GM21576 (cell line): ENCODE measurements at regions not wholly inside any gene's neighbourhood (a gene's known extent, or its start where the extent isn't known, plus 50 kb on each side); places are given as distances from the start of the nearest gene placed in this dataset.

Experiments used
- ATAC-seq: cut with Tn5 transposase; IDR thresholded peaks from one replicate; pipeline ENCODE4 v1.9.1; 2021; ENCODE audit warnings: mild to moderate bottlenecking, moderate library complexity; ENCODE audit not compliant: unreplicated experiment

GRCh38 chr10:123449234-123449962, 216.8 kb upstream of the GPR26 start:
- no peak for ATAC-seq

- no peak for ATAC-seq
Measured at GRCh38 chr10:123450956-123451605, 215.1 kb upstream of the GPR26 start.

- ATAC-seq: no peak
Measured at GRCh38 chr10:123451618-123452245, 214.4 kb upstream of the GPR26 start.

- no peak for ATAC-seq
Measured at GRCh38 chr10:123454987-123455386, 211.2 kb upstream of the GPR26 start.

GRCh38 chr10:123455861-123456260, 210.3 kb upstream of the GPR26 start:
- ATAC-seq: no peak

- no peak for ATAC-seq
Measured at GRCh38 chr10:123458933-123459332, 207.2 kb upstream of the GPR26 start.

GRCh38 chr10:123459371-123460091, 206.6 kb upstream of the GPR26 start:
- ATAC-seq: no peak

- ATAC-seq: no peak
Measured at GRCh38 chr10:123462246-123462645, 203.9 kb upstream of the GPR26 start.

- no peak for ATAC-seq
Measured at GRCh38 chr10:123462756-123463155, 203.4 kb upstream of the GPR26 start.

GRCh38 chr10:123463181-123463580, 203.0 kb upstream of the GPR26 start:
- no peak for ATAC-seq

- no peak for ATAC-seq
Measured at GRCh38 chr10:123463698-123464097, 202.5 kb upstream of the GPR26 start.

- ATAC-seq: no peak
Measured at GRCh38 chr10:123464430-123465323, 201.5 kb upstream of the GPR26 start.

- no peak for ATAC-seq
Measured at GRCh38 chr10:123470336-123470921, 195.7 kb upstream of the GPR26 start.

- ATAC-seq: no peak
Measured at GRCh38 chr10:123471811-123472210, 194.3 kb upstream of the GPR26 start.

- ATAC-seq: no peak
Measured at GRCh38 chr10:123472606-123473005, 193.5 kb upstream of the GPR26 start.

GRCh38 chr10:123474700-123475099, 191.5 kb upstream of the GPR26 start:
- no peak for ATAC-seq

GRCh38 chr10:123475466-123475865, 190.7 kb upstream of the GPR26 start:
- no peak for ATAC-seq

- ATAC-seq: no peak
Measured at GRCh38 chr10:123478116-123478515, 188.0 kb upstream of the GPR26 start.

- no peak for ATAC-seq
Measured at GRCh38 chr10:123479640-123480039, 186.5 kb upstream of the GPR26 start.

- no peak for ATAC-seq
Measured at GRCh38 chr10:123480344-123480743, 185.8 kb upstream of the GPR26 start.
